ENCODE measurements at regions not wholly inside any gene's neighbourhood (a gene's known extent, or its start where the extent isn't known, plus 50 kb on each side); places are given as distances from the start of the nearest gene placed in this dataset.

DNA sequence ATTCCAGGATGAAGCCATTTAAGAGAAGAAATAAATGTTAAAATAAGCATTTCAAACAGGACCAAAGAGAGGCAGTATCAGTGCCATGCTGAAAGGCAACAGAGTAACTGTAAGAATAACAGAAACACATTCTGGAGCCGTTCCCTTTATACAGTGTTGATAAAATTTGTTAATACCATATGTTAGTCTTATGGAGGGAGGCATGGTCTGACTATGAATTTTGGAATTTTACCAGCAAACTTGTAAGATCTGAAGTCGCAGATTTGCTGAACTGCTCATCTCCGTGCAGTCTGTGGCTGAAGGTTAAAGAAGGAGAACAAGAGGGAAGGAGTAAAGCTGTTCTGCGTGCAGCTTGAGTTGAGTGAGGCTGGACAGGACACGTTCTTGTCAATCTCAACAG is 508.4 kb downstream of the NFIB start:
- TF ChIP-seq, protein P1, sequence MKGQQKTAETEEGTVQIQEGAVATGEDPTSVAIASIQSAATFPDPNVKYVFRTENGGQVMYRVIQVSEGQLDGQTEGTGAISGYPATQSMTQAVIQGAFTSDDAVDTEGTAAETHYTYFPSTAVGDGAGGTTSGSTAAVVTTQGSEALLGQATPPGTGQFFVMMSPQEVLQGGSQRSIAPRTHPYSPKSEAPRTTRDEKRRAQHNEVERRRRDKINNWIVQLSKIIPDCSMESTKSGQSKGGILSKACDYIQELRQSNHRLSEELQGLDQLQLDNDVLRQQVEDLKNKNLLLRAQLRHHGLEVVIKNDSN (IDR thresholded peaks at IDR 0.05): no peak
- no peak for TF ChIP-seq CEBPB (IDR thresholded peaks at IDR 0.05)
- no peak for TF ChIP-seq YY1 (IDR thresholded peaks at IDR 0.05; ENCODE audit: low read depth)
- TF ChIP-seq, protein P2, sequence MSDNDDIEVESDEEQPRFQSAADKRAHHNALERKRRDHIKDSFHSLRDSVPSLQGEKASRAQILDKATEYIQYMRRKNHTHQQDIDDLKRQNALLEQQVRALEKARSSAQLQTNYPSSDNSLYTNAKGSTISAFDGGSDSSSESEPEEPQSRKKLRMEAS (IDR thresholded peaks at IDR 0.05): no peak
- no peak for TF ChIP-seq RAD21 (IDR thresholded peaks at IDR 0.05; ENCODE audit: low read depth)
- no peak for TF ChIP-seq ZBTB7A (IDR thresholded peaks at IDR 0.05; ENCODE audit: low read depth)
- no peak for TF ChIP-seq EP300 (IDR thresholded peaks at IDR 0.05; ENCODE audit: borderline replicate concordance)
- TF ChIP-seq CREB1 (IDR thresholded peaks at IDR 0.05; ENCODE audit: low read depth): no peak

DNA sequence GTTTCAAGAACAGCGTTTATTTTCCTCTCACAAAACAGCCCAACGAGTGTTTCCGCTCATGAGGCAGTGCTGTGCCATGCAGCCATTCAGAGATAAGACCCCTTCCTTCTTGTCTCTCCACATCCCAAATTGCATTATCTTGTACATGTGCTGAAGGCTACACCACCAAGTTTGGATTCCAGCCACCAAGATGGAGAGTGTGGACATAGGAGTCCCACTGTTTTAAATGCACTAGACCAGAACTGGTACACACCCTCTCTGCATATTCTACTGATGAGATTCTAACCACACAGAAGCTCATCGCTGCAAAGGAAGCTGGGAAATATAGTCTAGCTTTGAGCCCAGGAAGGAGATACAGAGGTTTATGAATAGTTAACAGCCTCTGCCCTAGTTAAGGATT is 509.4 kb downstream of the NFIB start:
- TF ChIP-seq YY1 (IDR thresholded peaks at IDR 0.05; ENCODE audit: low read depth): no peak
- no peak for TF ChIP-seq FOXM1 (IDR thresholded peaks at IDR 0.05; ENCODE audit: borderline replicate concordance, low read depth)
- TF ChIP-seq CREB1 (IDR thresholded peaks at IDR 0.05; ENCODE audit: low read depth): no peak
- TF ChIP-seq NFIC (IDR thresholded peaks at IDR 0.05): no peak

DNA sequence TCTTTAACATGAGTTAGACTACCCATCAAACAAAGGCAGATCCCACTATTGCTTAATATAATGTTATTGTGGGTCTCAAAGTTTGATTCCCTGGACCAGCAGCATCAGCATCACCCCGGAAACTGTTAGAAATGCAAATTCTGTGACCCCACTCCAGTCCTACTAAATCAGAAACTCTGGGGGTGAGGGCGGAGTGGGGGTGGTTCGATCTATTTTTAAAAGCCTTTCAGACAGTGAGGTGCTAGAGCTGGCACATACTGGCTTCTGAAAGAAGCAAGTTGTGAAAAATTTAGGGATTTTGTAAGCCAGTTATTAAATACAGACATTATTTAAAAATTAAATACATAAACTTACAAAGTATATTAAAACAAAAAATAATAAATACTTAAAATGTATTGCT is 513.2 kb downstream of the NFIB start:
- TF ChIP-seq, protein P3, sequence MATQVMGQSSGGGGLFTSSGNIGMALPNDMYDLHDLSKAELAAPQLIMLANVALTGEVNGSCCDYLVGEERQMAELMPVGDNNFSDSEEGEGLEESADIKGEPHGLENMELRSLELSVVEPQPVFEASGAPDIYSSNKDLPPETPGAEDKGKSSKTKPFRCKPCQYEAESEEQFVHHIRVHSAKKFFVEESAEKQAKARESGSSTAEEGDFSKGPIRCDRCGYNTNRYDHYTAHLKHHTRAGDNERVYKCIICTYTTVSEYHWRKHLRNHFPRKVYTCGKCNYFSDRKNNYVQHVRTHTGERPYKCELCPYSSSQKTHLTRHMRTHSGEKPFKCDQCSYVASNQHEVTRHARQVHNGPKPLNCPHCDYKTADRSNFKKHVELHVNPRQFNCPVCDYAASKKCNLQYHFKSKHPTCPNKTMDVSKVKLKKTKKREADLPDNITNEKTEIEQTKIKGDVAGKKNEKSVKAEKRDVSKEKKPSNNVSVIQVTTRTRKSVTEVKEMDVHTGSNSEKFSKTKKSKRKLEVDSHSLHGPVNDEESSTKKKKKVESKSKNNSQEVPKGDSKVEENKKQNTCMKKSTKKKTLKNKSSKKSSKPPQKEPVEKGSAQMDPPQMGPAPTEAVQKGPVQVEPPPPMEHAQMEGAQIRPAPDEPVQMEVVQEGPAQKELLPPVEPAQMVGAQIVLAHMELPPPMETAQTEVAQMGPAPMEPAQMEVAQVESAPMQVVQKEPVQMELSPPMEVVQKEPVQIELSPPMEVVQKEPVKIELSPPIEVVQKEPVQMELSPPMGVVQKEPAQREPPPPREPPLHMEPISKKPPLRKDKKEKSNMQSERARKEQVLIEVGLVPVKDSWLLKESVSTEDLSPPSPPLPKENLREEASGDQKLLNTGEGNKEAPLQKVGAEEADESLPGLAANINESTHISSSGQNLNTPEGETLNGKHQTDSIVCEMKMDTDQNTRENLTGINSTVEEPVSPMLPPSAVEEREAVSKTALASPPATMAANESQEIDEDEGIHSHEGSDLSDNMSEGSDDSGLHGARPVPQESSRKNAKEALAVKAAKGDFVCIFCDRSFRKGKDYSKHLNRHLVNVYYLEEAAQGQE (IDR thresholded peaks at IDR 0.05; ENCODE audit: low read depth): no peak
- no peak for TF ChIP-seq ZBTB7A (IDR thresholded peaks at IDR 0.05; ENCODE audit: low read depth)
- TF ChIP-seq CEBPB (IDR thresholded peaks at IDR 0.05): no peak
- TF ChIP-seq EP300 (IDR thresholded peaks at IDR 0.05; ENCODE audit: borderline replicate concordance): no peak
- TF ChIP-seq, protein P2 (IDR thresholded peaks at IDR 0.05): no peak
- TF ChIP-seq EGR1 (IDR thresholded peaks at IDR 0.05): no peak
- TF ChIP-seq YY1 (IDR thresholded peaks at IDR 0.05; ENCODE audit: low read depth): no peak
- TF ChIP-seq RAD21 (IDR thresholded peaks at IDR 0.05; ENCODE audit: low read depth): no peak
- TF ChIP-seq, protein P1 (IDR thresholded peaks at IDR 0.05): no peak
- no peak for TF ChIP-seq CREB1 (IDR thresholded peaks at IDR 0.05; ENCODE audit: low read depth)
- TF ChIP-seq FOXM1 (IDR thresholded peaks at IDR 0.05; ENCODE audit: borderline replicate concordance, low read depth): no peak
- TF ChIP-seq TAF1 (IDR thresholded peaks at IDR 0.05; ENCODE audit: low read depth): no peak
- TF ChIP-seq TEAD4 (IDR thresholded peaks at IDR 0.05): no peak
- TF ChIP-seq NFIC (IDR thresholded peaks at IDR 0.05): no peak
- TF ChIP-seq TCF12 (IDR thresholded peaks at IDR 0.05; ENCODE audit: low read depth): no peak

DNA sequence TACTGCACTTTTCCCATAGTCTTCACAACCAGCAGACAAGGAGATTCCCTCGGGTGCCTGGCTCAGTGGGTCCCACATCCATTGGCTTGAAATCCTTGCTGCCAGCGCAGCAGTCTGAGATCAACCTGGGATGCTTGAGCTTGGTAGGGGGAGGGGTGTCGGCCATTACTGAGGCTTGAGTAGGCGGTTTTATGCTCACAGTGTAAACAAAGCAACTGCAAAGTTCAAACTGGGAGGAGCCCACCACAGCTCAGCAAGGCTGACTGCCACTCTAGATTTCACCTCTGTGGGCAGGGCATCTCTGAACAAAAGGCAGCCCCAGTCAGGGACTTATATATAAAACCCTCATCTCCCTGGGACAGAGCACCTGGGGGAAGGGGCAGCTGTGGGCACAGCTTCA is 512.3 kb upstream of the MPDZ start:
- TF ChIP-seq CREB1 (IDR thresholded peaks at IDR 0.05; ENCODE audit: low read depth): no peak
- no peak for TF ChIP-seq EP300 (IDR thresholded peaks at IDR 0.05; ENCODE audit: borderline replicate concordance)
- no peak for TF ChIP-seq NFIC (IDR thresholded peaks at IDR 0.05)
- TF ChIP-seq TAF1 (IDR thresholded peaks at IDR 0.05; ENCODE audit: low read depth): no peak
- no peak for TF ChIP-seq TEAD4 (IDR thresholded peaks at IDR 0.05)
- no peak for TF ChIP-seq YY1 (IDR thresholded peaks at IDR 0.05; ENCODE audit: low read depth)
- no peak for TF ChIP-seq EGR1 (IDR thresholded peaks at IDR 0.05)
- no peak for TF ChIP-seq ZBTB7A (IDR thresholded peaks at IDR 0.05; ENCODE audit: low read depth)
- TF ChIP-seq RAD21 (IDR thresholded peaks at IDR 0.05; ENCODE audit: low read depth): no peak
- no peak for TF ChIP-seq TCF12 (IDR thresholded peaks at IDR 0.05; ENCODE audit: low read depth)
- TF ChIP-seq FOXM1 (IDR thresholded peaks at IDR 0.05; ENCODE audit: borderline replicate concordance, low read depth): no peak
- TF ChIP-seq, protein P2 (IDR thresholded peaks at IDR 0.05): no peak
- TF ChIP-seq, protein P1 (IDR thresholded peaks at IDR 0.05): no peak
- TF ChIP-seq, protein P3 (IDR thresholded peaks at IDR 0.05; ENCODE audit: low read depth): no peak
- TF ChIP-seq CEBPB (IDR thresholded peaks at IDR 0.05): no peak

DNA sequence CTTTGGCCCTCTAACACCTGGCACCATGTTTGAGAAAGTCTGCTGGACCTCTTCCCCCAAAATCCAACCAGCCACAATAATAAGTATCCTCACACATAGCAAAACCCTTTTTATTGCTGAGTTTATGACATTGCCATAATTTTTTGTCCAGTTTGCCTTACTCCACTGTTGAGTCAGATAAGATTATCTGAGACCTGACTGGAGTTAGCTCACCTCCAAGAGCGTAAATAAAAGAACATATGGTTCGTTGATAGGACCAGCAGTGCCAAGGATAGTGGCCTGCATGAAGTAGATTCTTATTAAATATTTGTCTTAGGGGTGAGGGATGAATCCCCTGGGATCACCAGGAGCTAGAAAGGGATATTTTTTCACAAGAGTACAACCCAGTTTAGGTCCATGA is 510.6 kb upstream of the MPDZ start:
- TF ChIP-seq, protein P3 (IDR thresholded peaks at IDR 0.05; ENCODE audit: low read depth): no peak
- TF ChIP-seq ZBTB7A (IDR thresholded peaks at IDR 0.05; ENCODE audit: low read depth): no peak
- TF ChIP-seq FOXM1 (IDR thresholded peaks at IDR 0.05; ENCODE audit: borderline replicate concordance, low read depth): no peak
- TF ChIP-seq TAF1 (IDR thresholded peaks at IDR 0.05; ENCODE audit: low read depth): no peak
- TF ChIP-seq RAD21 (IDR thresholded peaks at IDR 0.05; ENCODE audit: low read depth): no peak
- no peak for TF ChIP-seq TEAD4 (IDR thresholded peaks at IDR 0.05)
- TF ChIP-seq NFIC (IDR thresholded peaks at IDR 0.05): no peak
- TF ChIP-seq, protein P2 (IDR thresholded peaks at IDR 0.05): no peak
- TF ChIP-seq EGR1 (IDR thresholded peaks at IDR 0.05): no peak
- no peak for TF ChIP-seq TCF12 (IDR thresholded peaks at IDR 0.05; ENCODE audit: low read depth)
- no peak for TF ChIP-seq CREB1 (IDR thresholded peaks at IDR 0.05; ENCODE audit: low read depth)
- TF ChIP-seq YY1 (IDR thresholded peaks at IDR 0.05; ENCODE audit: low read depth): no peak
- TF ChIP-seq EP300 (IDR thresholded peaks at IDR 0.05; ENCODE audit: borderline replicate concordance): no peak
- TF ChIP-seq, protein P1 (IDR thresholded peaks at IDR 0.05): no peak
- TF ChIP-seq CEBPB (IDR thresholded peaks at IDR 0.05): no peak
